ENCODE measurements at regions not wholly inside any gene's neighbourhood (a gene's known extent, or its start where the extent isn't known, plus 50 kb on each side); places are given as distances from the start of the nearest gene placed in this dataset.
"Not testable (repeated sequence)": the region's sequence is repeated elsewhere in the genome, so short reads cannot be mapped to it uniquely, and the experiment has no call there.

DNA sequence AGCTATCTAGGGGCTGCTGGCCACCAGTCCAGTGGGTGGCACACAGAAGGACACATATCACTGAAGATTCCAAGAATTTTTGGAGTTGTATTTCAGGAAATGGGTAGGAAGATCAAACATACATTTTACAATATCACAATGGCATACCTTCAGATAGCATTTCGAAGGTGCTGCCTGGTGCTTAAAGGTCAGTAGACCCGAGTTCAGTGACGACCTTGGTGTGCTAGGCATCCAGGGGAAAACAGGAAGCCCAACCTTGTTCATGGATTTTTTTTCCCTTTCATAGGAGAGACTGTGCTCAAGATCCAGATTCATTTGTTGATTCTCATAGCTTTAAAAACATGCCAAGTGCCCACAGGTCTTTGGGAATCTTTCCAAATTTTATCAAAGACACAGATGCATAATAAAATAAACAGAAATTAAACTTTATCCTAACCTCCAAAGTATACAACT lies 51.0 kb upstream of the RCBTB2 start:
- Histone ChIP-seq H3K27me3 (ENCODE audit: control insufficient read depth, insufficient read depth, low read length) (no peaks in the 10 kb centered on the region), H3K4me3 (ENCODE audit: low read depth, low read length) (no peak overlapping the region), H3K9me3 (ENCODE audit: control insufficient read depth, insufficient read depth, low read depth, low read length) (peaks cover 8% of the 10 kb centered on the region), H3K36me3 (ENCODE audit: control insufficient read depth, insufficient read depth, low read length) (no peaks in the 10 kb centered on the region), H3K4me1 (ENCODE audit: control insufficient read depth, insufficient read depth, low read length) (peaks cover 8% of the 10 kb centered on the region), H3K9ac (ENCODE audit: low read length) (no peak overlapping the region), H3K27ac (ENCODE audit: low read depth, low read length) (no peak overlapping the region)

- Histone ChIP-seq H3K27me3 (ENCODE audit: control insufficient read depth, insufficient read depth, low read length) (no peaks in the 10 kb centered on the region), H3K36me3 (ENCODE audit: control insufficient read depth, insufficient read depth, low read length) (no peaks in the 10 kb centered on the region), H3K9ac (ENCODE audit: low read length) (no peak overlapping the region), H3K4me1 (ENCODE audit: control insufficient read depth, insufficient read depth, low read length) (no peaks in the 10 kb centered on the region; the same call in 1 of the 2 replicates), H3K9me3 (ENCODE audit: control insufficient read depth, insufficient read depth, low read depth, low read length) (peaks cover 8% of the 10 kb centered on the region), H3K27ac (ENCODE audit: low read depth, low read length) (no peak overlapping the region), H3K4me3 (ENCODE audit: low read depth, low read length) (no peak overlapping the region)
Observed at GRCh38 chr13:48585456-48585840, 52.6 kb upstream of the RCBTB2 start.

GRCh38 chr13:48586591-48587103 lies 53.8 kb upstream of the RCBTB2 start:
- Histone ChIP-seq H3K27ac (ENCODE audit: low read depth, low read length) (no peak overlapping the region), H3K4me3 (ENCODE audit: low read depth, low read length) (no peak overlapping the region)

DNA sequence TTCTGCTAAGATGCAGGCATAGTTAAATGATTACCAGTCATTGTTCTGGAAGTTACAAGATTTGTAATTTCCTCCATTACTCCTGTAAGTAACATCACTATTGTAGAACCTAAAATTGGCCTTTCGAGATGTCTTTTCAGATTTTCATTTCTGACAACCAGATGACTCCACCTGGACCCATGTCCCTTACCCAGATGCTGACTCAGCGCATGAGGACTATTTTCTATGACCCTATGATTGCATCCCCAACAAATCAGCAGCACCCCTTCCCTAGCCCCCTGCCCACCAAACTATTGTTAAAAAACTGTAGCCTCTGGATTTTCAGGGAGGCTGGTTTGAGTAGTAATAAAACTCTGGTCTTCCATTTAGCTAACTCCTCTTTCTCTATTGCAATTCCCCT lies 55.2 kb upstream of the RCBTB2 start:
- Histone ChIP-seq H3K4me1 (ENCODE audit: control insufficient read depth, insufficient read depth, low read length) (peaks cover 15% of the 10 kb centered on the region), H3K27ac (ENCODE audit: low read depth, low read length) (no peak overlapping the region), H3K9me3 (ENCODE audit: control insufficient read depth, insufficient read depth, low read depth, low read length) (peaks cover 14% of the 10 kb centered on the region), H3K9ac (ENCODE audit: low read length) (no peak overlapping the region), H3K4me3 (ENCODE audit: low read depth, low read length) (no peak overlapping the region), H3K27me3 (ENCODE audit: control insufficient read depth, insufficient read depth, low read length) (no peaks in the 10 kb centered on the region), H3K36me3 (ENCODE audit: control insufficient read depth, insufficient read depth, low read length) (no peaks in the 10 kb centered on the region)

More at GRCh38 chr13:48586591-48587103, 53.8 kb upstream of the RCBTB2 start:
- H3K4me1 ChIP-seq (ENCODE audit: control insufficient read depth, insufficient read depth, low read length) = peaks cover under 1% of the 10 kb centered on the region; the same call in 1 of the 2 replicates
- no peaks in the 10 kb centered on the region for H3K27me3 ChIP-seq (ENCODE audit: control insufficient read depth, insufficient read depth, low read length)
- no peak overlapping the region for H3K9ac ChIP-seq (ENCODE audit: low read length)
- H3K36me3 ChIP-seq (ENCODE audit: control insufficient read depth, insufficient read depth, low read length) = no peaks in the 10 kb centered on the region
- H3K9me3 ChIP-seq (ENCODE audit: control insufficient read depth, insufficient read depth, low read depth, low read length) = peaks cover 14% of the 10 kb centered on the region

- Histone ChIP-seq H3K36me3 (ENCODE audit: control insufficient read depth, insufficient read depth, low read length) (no peaks in the 10 kb centered on the region), H3K9ac (ENCODE audit: low read length) (no peak overlapping the region), H3K27ac (ENCODE audit: low read depth, low read length) (no peak overlapping the region), H3K9me3 (ENCODE audit: control insufficient read depth, insufficient read depth, low read depth, low read length) (peaks cover 14% of the 10 kb centered on the region), H3K4me1 (ENCODE audit: control insufficient read depth, insufficient read depth, low read length) (peaks cover 37% of the 10 kb centered on the region), H3K27me3 (ENCODE audit: control insufficient read depth, insufficient read depth, low read length) (no peaks in the 10 kb centered on the region), H3K4me3 (ENCODE audit: low read depth, low read length) (no peak overlapping the region)
Observed at GRCh38 chr13:48590141-48590901, 57.4 kb upstream of the RCBTB2 start.

- Histone ChIP-seq H3K4me1 (ENCODE audit: control insufficient read depth, insufficient read depth, low read length) (peaks cover 40% of the 10 kb centered on the region), H3K27ac (ENCODE audit: low read depth, low read length) (peak overlapping the region; percentile 51; the same call in 1 of the 2 replicates), H3K9me3 (ENCODE audit: control insufficient read depth, insufficient read depth, low read depth, low read length) (peaks cover 14% of the 10 kb centered on the region)
- H3K27me3 ChIP-seq (ENCODE audit: control insufficient read depth, insufficient read depth, low read length); H3K36me3 ChIP-seq (ENCODE audit: control insufficient read depth, insufficient read depth, low read length); H3K4me3 ChIP-seq (ENCODE audit: low read depth, low read length); H3K9ac ChIP-seq (ENCODE audit: low read length): not testable (repeated sequence)
Observed at GRCh38 chr13:48591124-48591872, 58.4 kb upstream of the RCBTB2 start.

GRCh38 chr13:48591889-48592687 lies 59.2 kb upstream of the RCBTB2 start:
- H3K9me3 ChIP-seq (ENCODE audit: control insufficient read depth, insufficient read depth, low read depth, low read length) = peaks cover 18% of the 10 kb centered on the region
- no peak overlapping the region for H3K9ac ChIP-seq (ENCODE audit: low read length)
- no peaks in the 10 kb centered on the region for H3K27me3 ChIP-seq (ENCODE audit: control insufficient read depth, insufficient read depth, low read length)
- H3K36me3 ChIP-seq (ENCODE audit: control insufficient read depth, insufficient read depth, low read length) = no peaks in the 10 kb centered on the region
- no peak overlapping the region for H3K4me3 ChIP-seq (ENCODE audit: low read depth, low read length)
- H3K4me1 ChIP-seq (ENCODE audit: control insufficient read depth, insufficient read depth, low read length) = peaks cover 40% of the 10 kb centered on the region
- peak overlapping the region; percentile 51; the same call in 1 of the 2 replicates for H3K27ac ChIP-seq (ENCODE audit: low read depth, low read length)

DNA sequence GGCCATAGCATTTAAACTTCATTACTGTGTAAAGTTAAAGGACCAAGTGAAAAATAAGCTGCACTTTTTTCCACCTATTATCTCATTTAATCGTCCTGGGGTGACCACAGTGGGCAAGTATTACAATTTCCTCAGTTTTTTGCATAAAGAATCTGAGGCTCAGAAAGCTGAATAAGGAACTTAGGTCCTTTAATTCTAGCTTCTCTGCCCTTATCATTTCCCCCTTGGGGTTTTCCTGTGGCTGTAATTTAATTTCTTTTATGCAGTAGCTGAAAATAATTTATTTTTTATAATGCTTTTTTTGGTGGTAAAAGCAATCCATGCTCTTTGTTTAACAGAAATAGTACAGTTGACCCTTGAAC lies 59.8 kb upstream of the RCBTB2 start:
- Histone ChIP-seq H3K27ac (ENCODE audit: low read depth, low read length) (peak overlapping the region; percentile 2; the same call in 1 of the 2 replicates), H3K4me1 (ENCODE audit: control insufficient read depth, insufficient read depth, low read length) (peaks cover 40% of the 10 kb centered on the region), H3K9me3 (ENCODE audit: control insufficient read depth, insufficient read depth, low read depth, low read length) (peaks cover 21% of the 10 kb centered on the region), H3K9ac (ENCODE audit: low read length) (no peak overlapping the region), H3K27me3 (ENCODE audit: control insufficient read depth, insufficient read depth, low read length) (no peaks in the 10 kb centered on the region), H3K4me3 (ENCODE audit: low read depth, low read length) (no peak overlapping the region), H3K36me3 (ENCODE audit: control insufficient read depth, insufficient read depth, low read length) (no peaks in the 10 kb centered on the region)

DNA sequence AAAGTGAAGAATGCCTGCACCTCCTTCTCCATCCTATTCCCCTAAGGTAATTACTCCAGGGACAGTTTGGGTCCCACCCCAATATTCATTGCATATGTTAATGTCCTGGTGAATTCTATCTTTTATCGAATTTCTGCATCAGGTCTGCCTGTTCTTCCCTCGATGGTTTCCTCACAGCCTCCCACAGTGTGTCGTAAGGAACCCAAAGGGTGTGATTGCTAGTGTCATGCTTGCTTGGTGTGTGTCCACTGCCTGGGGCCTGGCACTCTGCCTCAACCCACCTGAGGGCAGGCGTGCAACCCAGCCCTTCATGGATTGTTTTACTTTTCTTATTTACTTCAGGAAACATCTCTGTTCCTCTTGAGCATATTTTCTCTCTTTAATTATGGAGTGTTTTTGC lies 60.2 kb upstream of the CYSLTR2 start:
- Histone ChIP-seq H3K27ac (ENCODE audit: low read depth, low read length) (no peak overlapping the region; the same call in 1 of the 2 replicates), H3K27me3 (ENCODE audit: control insufficient read depth, insufficient read depth, low read length) (no peaks in the 10 kb centered on the region), H3K9ac (ENCODE audit: low read length) (no peak overlapping the region), H3K4me3 (ENCODE audit: low read depth, low read length) (0 out of 2 replicates have a peak overlapping the region, but pooled peaks have one; percentile 18), H3K9me3 (ENCODE audit: control insufficient read depth, insufficient read depth, low read depth, low read length) (peaks cover 20% of the 10 kb centered on the region), H3K4me1 (ENCODE audit: control insufficient read depth, insufficient read depth, low read length) (peaks cover 40% of the 10 kb centered on the region), H3K36me3 (ENCODE audit: control insufficient read depth, insufficient read depth, low read length) (no peaks in the 10 kb centered on the region)

- Histone ChIP-seq H3K36me3 (ENCODE audit: control insufficient read depth, insufficient read depth, low read length) (no peaks in the 10 kb centered on the region), H3K27ac (ENCODE audit: low read depth, low read length) (peak overlapping the region; percentile 37; the same call in 1 of the 2 replicates), H3K9ac (ENCODE audit: low read length) (peak overlapping the region; percentile 38), H3K4me3 (ENCODE audit: low read depth, low read length) (no peak overlapping the region), H3K4me1 (ENCODE audit: control insufficient read depth, insufficient read depth, low read length) (peaks cover 40% of the 10 kb centered on the region), H3K27me3 (ENCODE audit: control insufficient read depth, insufficient read depth, low read length) (no peaks in the 10 kb centered on the region), H3K9me3 (ENCODE audit: control insufficient read depth, insufficient read depth, low read depth, low read length) (peaks cover 23% of the 10 kb centered on the region)
Observed at GRCh38 chr13:48594096-48594815, 59.5 kb upstream of the CYSLTR2 start.
